ENCODE measurements at regions not wholly inside any gene's neighbourhood (a gene's known extent, or its start where the extent isn't known, plus 50 kb on each side); places are given as distances from the start of the nearest gene placed in this dataset.

DNA sequence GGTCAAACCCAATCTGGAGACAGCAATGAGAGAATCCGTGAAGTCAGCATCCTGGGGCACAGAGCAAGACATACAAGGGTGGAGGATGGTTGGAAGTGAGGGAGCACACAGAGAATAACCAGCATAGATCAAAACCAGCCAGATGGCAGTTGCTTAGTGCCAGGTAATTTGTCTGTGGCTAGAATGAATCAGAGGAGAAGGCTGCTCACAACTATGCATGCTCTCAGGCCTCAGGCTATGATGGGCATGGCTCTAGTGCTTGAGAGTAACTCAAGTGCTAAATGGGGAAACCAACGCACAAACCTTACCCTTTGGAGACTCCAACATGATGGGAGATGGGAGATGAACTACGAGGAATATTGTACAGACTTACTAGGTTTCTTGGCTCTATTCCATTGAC, 160.8 kb downstream of the DMRT2 start:
- TF ChIP-seq CTCF (IDR thresholded peaks at IDR 0.05) (no peak), POLR2A (IDR thresholded peaks at IDR 0.05) (no peak)

Data from Peyer's patch (tissue), 4 donors.